ENCODE measurements at regions not wholly inside any gene's neighbourhood (a gene's known extent, or its start where the extent isn't known, plus 50 kb on each side); places are given as distances from the start of the nearest gene placed in this dataset.

DNA sequence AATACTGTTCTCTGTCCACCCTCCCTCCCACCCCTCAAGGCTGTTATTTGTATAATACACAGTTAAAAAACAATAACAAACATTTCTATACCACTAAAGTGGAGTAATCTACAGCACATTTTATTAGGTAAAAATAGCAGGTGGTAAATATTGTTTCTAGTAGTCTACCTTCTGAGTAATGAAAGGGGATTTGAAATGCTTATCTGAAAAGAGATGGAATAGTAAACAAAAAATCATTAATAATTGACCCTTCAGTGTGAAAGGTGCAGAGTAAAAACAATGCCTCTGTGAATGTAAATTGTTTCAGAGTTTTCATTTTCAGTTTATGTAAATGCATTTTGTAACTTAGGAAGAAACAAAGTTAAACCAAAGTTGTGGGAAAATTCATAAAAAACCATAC is 321.2 kb downstream of the SLC16A7 start:
- no peak for DNase-seq (ENCODE audit: low spot score)
- in situ Hi-C loops (cut with HindIII; ENCODE audit: low sequenced_read_pairs) = no loop called here

DNA sequence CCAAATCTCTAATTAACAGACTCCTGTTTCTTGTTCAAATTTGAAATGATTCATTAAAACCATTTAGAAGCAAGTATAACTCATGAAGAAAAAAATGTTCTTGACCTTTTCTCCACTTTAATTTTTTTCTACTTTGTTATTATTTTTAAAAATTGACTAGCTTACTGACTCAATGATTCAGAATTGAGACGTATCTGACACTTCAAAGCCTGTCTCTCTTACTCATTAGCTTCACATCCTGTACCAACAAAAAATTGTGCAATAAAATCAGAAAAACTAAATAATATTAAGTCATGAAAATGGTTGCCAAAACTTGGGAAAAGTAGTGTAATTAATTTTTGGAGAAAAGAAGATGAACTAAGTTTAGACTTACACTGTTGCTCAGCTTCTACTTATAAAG is 331.2 kb downstream of the SLC16A7 start:
- no peak for DNase-seq (ENCODE audit: low spot score)
- in situ Hi-C loops (cut with HindIII; ENCODE audit: low sequenced_read_pairs) = no loop called here

DNA sequence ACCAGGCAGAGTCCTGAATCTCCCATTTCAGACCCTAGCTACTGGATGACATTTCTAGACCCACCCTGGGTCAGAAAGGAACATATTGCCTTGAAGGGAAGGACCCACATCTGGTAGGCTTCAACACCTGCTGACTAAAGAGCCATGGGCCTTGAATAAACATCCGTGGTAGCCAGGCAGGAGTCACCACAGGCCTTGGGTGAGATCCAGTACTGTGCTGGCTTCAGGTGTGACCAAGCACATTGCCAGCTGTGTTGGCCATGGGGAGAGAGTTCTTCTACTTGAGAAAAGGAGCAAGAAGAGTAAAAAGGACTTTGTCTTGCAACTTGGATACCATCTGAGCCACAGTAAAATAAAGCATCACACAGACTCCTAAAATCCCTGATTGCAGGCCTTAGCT is 332.6 kb downstream of the SLC16A7 start:
- in situ Hi-C loops (cut with HindIII; ENCODE audit: low sequenced_read_pairs) = no loop called here
- no peak for DNase-seq (ENCODE audit: low spot score)

DNA sequence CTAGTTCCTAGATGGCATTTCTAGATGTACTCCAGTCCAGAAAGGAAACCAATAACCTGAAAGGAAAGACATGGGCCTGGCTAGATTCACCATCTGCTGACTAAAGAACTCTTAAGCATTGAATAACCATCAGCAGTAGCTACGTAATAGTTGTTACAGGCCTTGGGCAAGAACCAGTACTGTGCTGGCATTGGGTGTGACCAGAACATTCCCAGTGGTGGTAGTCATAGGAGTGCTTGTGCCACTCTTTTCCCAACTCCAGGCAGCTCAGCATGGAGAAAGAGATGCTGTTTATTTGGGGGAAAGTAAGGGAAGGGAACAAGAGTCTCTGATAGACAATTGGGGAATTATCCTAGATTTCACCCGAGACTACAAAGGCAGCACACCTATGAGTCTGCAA is 333.3 kb downstream of the SLC16A7 start:
- no peak for DNase-seq (ENCODE audit: low spot score)
- in situ Hi-C loops (cut with HindIII; ENCODE audit: low sequenced_read_pairs) = no loop called here

DNA sequence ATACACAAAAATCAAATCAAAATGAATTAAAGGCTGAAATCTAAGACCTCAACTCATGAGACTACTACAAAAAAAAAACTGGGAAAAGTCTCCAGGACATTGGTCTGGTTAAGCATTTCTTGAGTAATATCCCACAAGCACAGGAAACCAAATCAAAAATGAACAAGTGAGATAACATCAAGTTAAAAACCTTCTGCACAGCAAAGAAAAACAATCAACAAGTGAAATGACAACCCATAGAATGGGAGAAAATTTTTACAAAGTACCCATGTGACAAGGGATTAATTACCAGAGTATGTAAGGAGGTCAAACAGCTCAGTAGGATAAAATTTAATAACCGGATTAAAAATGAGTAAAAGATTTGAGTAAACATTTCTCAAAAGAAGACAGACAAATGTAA is 338.7 kb downstream of the SLC16A7 start:
- in situ Hi-C loops (cut with HindIII; ENCODE audit: low sequenced_read_pairs) = no loop called here

DNA sequence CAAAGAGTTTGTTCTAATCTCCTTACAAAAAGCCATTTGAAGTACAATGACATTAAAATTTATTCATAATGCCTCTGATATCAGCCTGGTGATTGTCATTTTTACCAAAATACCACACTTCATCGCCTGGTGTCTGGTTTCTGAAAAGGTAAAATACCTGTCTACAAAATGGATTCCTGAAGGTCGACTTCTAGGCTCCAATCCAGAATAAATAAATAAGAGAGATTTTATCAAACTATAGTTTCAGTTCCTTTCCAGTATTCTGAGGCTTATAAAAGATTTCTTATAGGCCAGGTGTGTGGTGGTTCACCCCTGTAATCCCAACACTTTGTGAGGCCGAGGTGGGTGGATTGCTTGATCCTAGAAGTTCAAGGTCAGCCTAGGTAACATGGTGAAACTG is 340.7 kb downstream of the SLC16A7 start:
- DNase-seq (ENCODE audit: low spot score) = no peak
- in situ Hi-C loops (cut with HindIII; ENCODE audit: low sequenced_read_pairs) = no loop called here

More for the DNA sequence above, 338.7 kb downstream of the SLC16A7 start:
- no peak for DNase-seq (ENCODE audit: low spot score)

DNA sequence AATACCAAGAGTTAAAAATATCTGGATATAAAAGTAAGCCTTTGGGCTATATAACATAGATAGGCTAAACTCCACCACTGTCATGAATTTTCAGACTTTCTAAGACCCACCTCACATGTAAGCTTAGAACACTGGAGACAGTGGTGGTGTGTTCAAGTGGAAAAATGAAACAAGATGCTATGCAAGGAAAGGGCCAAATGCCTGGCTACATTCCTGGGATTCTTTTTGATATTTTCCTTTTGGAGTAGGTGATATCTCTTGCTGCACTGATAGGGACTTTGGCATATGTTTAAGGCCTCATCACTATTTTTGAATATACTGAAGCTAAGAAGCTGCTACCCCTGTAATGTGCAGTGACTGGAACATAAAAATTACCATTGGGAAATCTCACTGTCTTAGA is 341.3 kb downstream of the SLC16A7 start:
- in situ Hi-C loops (cut with HindIII; ENCODE audit: low sequenced_read_pairs) = no loop called here
- DNase-seq (ENCODE audit: low spot score) = no peak

DNA sequence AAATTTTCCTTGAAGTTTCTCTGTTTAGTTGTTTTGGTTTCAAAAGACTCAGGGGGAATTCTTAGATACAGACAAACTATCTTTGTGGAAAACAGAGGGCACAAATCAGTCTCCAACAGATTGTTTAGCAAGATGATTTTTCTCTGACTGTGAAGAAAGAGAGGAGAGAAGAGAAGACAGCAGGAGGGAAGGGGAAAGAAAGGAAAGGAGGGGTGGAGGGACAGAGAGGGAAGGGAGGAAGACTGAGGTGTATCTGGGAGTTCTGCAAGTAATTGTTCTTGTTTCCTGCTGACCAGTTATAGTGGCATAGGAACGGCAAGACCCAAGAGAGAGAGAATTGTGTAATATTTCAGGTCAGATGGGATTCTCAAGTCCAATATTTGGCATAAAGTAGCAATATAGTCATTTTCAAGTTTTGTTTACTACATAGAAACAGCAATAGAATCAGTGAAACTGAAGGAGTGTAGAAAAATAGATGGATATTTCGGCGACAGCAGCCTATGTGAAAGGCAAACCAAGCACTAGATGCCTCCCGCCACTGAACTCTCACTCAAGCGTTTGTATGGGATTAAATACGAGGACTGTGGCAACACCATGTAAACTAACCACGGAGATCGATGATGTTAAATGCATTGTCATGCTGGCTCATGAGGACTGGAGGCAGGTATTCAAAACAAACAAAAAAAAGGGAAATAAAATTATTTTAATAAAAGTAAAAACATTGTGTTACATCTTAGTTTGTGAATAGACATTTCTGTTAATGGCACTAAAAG is 342.5 kb downstream of the SLC16A7 start:
- no peak for DNase-seq (ENCODE audit: low spot score)
- in situ Hi-C loops (cut with HindIII; ENCODE audit: low sequenced_read_pairs) = no loop called here

DNA sequence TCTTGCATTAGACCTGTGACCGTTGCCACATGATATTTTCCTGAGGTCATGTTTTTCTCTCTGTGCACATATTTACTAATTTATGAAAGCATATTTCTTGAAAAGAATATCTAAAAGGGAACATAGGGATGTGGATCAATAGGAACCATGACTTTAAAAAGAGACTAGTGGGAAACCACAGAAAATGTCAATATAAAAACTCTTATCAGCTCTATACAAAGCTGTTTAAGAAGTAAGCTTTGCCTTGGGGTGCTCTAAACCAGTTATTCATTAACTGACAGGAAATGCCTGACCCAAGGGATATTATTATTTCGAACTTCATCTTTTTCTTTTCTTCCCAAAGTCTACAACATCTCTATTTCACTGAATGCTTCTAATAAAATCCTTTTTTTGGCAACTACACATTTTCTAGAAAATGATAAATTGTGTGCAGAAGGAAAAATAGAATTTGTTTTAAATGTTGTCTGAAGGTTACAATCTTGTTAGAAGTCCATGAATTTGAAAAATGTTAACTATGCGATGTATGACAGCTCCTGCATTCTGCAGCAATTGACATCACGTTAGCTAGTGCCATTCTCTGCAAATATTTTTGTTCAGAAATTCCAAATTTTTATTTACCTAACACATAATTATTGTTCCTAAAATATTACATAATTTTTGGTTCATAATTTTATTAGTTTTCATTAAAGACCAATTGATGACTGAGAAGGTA is 345.0 kb downstream of the SLC16A7 start:
- in situ Hi-C loops (cut with HindIII; ENCODE audit: low sequenced_read_pairs) = no loop called here
- DNase-seq (ENCODE audit: low spot score) = no peak

DNA sequence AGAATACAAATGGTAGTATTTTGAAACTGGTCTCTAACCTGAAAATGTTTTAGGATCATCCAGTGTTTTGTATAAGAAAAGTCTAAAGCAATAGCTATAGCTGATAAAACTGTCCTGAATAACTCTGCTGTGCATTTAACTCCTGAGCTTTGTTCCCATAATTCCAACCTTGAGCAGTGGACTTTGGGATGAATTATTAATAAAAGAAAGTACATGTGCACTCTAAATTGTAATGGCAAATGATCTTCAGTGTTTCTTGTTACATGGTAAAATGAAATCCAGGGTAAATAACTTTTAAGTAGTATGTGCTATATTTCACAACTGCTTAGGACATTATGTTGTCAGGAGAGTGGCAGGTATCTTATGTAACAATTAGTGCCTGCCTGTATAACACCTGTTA is 345.6 kb downstream of the SLC16A7 start:
- in situ Hi-C loops (cut with HindIII; ENCODE audit: low sequenced_read_pairs) = no loop called here
- no peak for DNase-seq (ENCODE audit: low spot score)

DNA sequence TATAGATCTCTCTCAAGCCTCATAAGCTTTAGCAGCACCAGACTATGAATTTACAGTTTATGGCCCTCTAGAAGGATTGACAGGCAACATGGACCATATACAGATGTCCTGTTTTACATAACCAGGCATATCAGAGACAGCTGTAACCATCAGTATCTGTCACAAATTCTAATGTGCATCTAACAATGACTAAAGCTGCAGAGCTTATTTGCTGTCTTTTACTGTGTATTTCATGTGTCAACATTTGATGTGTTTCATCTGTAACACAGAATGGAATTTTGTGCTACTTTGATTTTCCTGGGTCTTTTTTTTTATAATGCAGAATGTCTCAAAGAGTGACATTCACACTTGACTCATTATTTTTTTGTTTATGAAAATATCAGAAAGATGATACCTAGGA is 348.3 kb downstream of the SLC16A7 start:
- no peak for DNase-seq (ENCODE audit: low spot score)
- in situ Hi-C loops (cut with HindIII; ENCODE audit: low sequenced_read_pairs) = no loop called here

DNA sequence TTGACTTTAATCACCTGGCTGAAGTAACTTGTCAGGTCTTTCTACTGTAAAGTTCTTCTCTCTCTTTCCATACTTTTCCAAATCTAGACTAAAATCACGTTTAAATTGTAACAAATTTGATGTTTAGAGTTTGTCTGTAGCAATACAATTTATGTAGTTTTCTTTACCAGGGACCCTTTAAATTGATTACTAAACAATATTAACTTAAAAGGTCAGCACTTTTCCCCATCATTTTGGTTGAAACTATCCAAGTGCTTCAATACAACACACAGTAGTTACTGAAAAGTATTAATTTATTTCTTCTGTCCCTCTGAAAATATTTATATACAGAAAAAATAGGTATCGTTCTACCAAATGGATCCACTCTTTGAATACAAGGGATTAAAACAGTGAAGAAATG is 350.8 kb downstream of the SLC16A7 start:
- in situ Hi-C loops (cut with HindIII; ENCODE audit: low sequenced_read_pairs) = no loop called here
- DNase-seq (ENCODE audit: low spot score) = no peak

DNA sequence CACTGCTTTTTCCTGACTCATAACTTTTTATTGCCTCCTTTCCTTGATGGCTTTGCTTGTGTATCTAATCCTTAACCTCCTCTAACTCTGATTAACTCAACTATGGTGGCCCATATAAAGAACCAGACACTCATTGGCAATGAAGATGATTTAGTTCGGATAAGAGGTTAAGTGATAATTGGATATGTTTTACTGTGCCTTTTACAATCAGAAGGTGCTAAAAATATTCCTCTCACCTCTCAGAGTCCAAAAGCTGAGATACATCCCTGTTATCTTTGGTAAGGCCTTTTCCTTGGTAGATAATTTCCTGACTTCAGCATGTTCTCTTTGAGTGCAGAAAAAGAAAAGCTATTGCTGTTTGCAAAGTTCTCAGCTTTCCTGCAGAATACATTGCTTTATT is 367.7 kb downstream of the SLC16A7 start:
- in situ Hi-C loops (cut with HindIII; ENCODE audit: low sequenced_read_pairs) = no loop called here
- no peak for DNase-seq (ENCODE audit: low spot score)

DNA sequence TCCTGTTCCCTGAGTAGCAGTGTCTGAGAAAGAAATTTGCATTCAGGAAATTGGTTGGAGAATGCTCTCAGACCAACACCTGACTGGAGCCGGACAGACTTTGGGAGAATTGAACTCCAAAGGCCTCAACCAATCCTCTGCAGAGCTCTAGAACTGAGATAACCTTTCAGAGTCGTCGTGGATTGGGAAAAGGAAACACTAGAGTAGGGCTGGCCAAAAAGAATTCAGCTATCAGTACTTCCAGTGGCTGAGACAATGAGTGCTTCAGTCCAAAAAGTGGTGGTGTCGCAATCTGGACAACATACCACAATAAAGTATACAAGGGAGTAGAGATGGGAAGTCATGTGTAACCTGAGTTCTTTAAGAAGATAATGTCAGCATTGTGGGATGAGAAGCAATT is 377.1 kb downstream of the SLC16A7 start:
- no peak for DNase-seq (ENCODE audit: low spot score)
- in situ Hi-C loops (cut with HindIII; ENCODE audit: low sequenced_read_pairs) = no loop called here

DNA sequence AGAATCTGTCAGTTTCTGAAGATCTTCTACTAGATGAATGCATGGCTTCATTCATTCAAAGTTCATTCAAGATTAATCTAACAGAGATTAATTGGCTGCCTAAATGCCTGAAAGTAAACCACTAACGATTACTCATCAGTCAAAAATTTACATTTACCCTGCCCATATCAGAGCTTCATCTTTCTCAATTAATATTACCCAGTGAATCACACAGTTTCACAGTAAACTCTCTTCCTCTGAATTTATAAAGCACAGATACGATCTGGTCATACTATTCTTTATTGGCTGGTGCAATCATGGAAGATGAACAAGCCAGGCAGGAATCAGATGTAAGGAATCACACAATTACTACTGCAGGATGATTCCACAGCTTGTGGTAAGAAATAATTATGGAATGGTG is 377.7 kb downstream of the SLC16A7 start:
- no peak for DNase-seq (ENCODE audit: low spot score)
- in situ Hi-C loops (cut with HindIII; ENCODE audit: low sequenced_read_pairs) = no loop called here

DNA sequence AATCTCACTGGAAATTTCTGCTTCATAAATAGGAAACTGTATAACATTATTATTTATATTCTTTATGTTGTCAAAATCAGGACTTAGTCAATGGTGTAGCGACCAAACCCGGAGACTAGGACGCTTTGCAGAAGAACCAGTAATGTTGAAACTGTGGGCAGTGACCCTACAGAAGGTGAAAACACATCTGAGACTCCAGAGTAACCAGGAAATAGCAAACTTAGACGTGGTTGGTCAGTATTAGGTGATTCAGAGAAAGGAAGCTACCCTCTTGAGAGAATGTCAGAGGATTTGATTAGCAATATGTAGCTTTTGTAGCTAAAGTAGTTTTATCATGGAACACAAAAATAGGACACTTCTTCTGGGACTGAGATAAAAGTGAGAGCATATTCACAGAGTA is 381.9 kb downstream of the SLC16A7 start:
- no peak for DNase-seq (ENCODE audit: low spot score)
- in situ Hi-C loops (cut with HindIII; ENCODE audit: low sequenced_read_pairs) = no loop called here

DNA sequence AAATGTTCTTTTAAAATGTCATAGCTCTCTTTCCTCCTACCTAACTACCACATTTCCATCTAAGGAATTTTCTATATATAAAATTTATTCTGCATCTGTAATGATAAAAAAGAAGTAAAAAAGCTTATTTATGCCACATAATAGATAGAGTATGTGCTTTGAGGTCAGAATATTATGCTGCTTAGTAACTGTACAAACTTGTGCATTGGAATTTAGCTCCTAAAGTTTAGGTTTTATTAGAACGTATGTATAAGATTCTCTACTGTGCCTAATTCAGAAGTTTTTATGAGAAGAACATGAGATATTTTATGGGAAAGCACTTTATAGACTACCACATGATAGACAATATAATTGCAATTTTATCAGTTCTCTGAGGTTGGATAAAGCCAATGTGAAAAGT is 384.6 kb downstream of the SLC16A7 start:
- DNase-seq (ENCODE audit: low spot score) = no peak
- in situ Hi-C loops (cut with HindIII; ENCODE audit: low sequenced_read_pairs) = no loop called here

DNA sequence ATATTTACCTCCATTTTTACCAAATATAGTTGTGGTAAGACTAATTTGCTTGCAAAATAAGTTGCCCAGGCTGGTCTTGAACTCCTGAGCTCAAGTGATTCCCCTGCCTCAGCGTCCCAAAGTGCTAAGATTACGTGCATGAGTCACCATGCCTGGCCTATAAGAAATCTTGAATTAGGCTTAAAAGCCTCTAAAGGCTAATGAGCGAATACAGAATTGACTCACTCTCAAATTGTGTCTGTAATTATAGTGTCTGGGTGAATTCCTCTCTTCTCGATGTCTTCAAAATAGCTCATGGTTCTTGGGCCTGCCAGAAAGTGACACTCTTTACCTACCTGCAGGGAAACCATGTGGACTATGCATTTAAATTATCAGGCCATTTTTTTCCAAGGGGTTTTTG is 403.5 kb downstream of the SLC16A7 start:
- in situ Hi-C loops (cut with HindIII; ENCODE audit: low sequenced_read_pairs) = no loop called here
- DNase-seq (ENCODE audit: low spot score) = no peak

DNA sequence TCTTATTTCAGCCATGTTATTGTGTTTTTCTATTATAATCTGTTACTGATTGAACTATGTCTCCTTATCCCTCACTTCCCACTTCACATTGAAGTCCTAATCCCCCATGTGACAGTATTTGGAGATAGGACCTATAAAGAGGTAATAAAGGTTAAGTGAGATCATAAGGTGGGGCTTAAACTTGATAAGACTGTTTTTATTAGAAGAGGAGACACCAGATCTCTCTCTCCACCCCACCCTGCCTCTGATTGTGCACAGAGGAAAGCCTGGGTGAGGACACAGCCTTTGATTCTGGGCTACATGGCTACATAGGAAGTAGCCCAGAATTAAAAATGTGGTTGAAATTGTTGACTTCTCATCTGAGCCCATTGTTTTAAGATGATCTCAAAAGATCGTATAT is 414.7 kb downstream of the SLC16A7 start:
- DNase-seq (ENCODE audit: low spot score) = no peak
- in situ Hi-C loops (cut with HindIII; ENCODE audit: low sequenced_read_pairs) = no loop called here

DNA sequence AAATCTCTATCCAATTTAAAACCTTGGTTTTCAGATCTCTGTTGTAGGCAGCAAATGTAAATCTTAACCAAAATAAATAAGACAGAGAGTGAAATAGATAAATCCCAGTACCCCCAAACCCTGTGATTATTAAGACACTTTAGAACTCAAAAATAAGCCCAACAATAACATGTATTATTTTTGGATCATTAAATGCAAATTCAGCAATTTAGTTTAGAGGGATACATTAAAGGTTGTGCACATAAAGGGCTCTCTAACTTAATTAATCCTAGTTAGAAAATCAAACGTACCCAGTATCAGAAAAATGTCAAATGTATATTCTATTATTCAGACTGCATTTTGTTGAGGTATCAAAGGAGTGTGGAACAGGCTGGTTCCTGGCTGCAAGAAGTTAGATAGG is 416.8 kb downstream of the SLC16A7 start:
- in situ Hi-C loops (cut with HindIII; ENCODE audit: low sequenced_read_pairs) = no loop called here
- DNase-seq (ENCODE audit: low spot score) = no peak

DNA sequence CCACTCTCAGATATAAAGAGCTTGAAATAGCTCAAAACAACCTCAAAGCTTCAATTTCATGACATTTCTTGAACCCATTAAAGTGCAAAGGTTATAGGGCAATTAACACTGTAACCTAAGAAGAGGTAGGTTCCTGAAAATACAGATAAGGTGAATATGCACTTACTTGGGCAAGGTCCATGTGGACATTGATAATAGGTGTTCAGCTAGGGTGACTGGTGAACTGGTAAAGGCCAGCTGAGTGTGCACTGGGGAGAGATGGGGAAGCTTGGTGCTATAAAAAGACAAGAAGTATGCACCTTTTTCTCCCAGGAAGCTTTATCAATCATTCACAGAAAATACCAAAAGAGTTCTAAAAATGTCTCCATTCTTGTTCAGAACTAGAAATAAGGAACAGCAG is 418.6 kb downstream of the SLC16A7 start:
- no peak for DNase-seq (ENCODE audit: low spot score)
- in situ Hi-C loops (cut with HindIII; ENCODE audit: low sequenced_read_pairs) = no loop called here

All from G401 (cell line).